ENCODE measurements at regions not wholly inside any gene's neighbourhood (a gene's known extent, or its start where the extent isn't known, plus 50 kb on each side); places are given as distances from the start of the nearest gene placed in this dataset.
A peak's percentile ranks its signal among the peaks of the same experiment; 100 is the strongest.

DNA sequence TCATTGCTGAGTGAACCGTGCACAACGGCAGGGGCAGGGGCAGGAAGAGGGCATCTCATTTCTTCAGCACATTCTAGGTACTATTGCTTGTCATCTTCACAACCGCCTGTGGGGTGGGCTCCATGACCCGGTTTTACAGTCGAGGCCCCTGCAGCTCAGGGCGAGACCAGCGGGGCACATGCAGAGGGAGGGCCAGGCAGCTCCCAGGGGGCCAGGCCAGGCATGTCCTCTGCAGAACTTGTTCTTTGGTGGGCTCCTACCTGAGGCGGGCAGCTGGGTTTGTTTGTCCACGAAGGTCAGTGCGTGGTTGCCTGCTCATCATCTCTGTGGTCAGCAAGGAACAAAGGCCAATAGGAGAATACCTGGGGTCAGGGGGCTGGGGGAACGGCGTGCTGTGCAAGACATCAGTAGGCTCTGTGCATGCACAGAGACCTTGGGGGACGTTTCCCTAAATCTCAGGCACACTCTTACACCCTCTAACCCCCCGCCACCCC, 75.1 kb upstream of the LEP start:
- no peak for DNase-seq (ENCODE audit: low spot score)
- H3K36me3 Mint-ChIP-seq, result no peaks in the 10 kb centered on the region
- no peak for TF ChIP-seq NR1H2 (CRISPR knock-in tag; IDR thresholded peaks at IDR 0.05)
- TF ChIP-seq RELA (CRISPR knock-in tag; IDR thresholded peaks at IDR 0.05; ENCODE audit: borderline replicate concordance), result no peak
- TF ChIP-seq RORB (CRISPR knock-in tag; IDR thresholded peaks at IDR 0.05), result no peak
- TF ChIP-seq HMGA2 (CRISPR knock-in tag; IDR thresholded peaks at IDR 0.05), result no peak
- no peak for TF ChIP-seq FOXJ3 (CRISPR knock-in tag; IDR thresholded peaks at IDR 0.05; ENCODE audit: borderline replicate concordance)
- TF ChIP-seq ZBTB21 (CRISPR knock-in tag; IDR thresholded peaks at IDR 0.05; ENCODE audit: borderline replicate concordance), result no peak
- TF ChIP-seq, protein P1, sequence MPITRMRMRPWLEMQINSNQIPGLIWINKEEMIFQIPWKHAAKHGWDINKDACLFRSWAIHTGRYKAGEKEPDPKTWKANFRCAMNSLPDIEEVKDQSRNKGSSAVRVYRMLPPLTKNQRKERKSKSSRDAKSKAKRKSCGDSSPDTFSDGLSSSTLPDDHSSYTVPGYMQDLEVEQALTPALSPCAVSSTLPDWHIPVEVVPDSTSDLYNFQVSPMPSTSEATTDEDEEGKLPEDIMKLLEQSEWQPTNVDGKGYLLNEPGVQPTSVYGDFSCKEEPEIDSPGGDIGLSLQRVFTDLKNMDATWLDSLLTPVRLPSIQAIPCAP (CRISPR knock-in tag; IDR thresholded peaks at IDR 0.05), result no peak
- TF ChIP-seq ZNF396 (CRISPR knock-in tag; IDR thresholded peaks at IDR 0.05; ENCODE audit: borderline replicate concordance), result no peak
- no peak for TF ChIP-seq JUN (CRISPR knock-in tag; IDR thresholded peaks at IDR 0.05)
- TF ChIP-seq KAT7 (CRISPR knock-in tag; IDR thresholded peaks at IDR 0.05; ENCODE audit: borderline replicate concordance), result no peak
- TF ChIP-seq, protein P2, sequence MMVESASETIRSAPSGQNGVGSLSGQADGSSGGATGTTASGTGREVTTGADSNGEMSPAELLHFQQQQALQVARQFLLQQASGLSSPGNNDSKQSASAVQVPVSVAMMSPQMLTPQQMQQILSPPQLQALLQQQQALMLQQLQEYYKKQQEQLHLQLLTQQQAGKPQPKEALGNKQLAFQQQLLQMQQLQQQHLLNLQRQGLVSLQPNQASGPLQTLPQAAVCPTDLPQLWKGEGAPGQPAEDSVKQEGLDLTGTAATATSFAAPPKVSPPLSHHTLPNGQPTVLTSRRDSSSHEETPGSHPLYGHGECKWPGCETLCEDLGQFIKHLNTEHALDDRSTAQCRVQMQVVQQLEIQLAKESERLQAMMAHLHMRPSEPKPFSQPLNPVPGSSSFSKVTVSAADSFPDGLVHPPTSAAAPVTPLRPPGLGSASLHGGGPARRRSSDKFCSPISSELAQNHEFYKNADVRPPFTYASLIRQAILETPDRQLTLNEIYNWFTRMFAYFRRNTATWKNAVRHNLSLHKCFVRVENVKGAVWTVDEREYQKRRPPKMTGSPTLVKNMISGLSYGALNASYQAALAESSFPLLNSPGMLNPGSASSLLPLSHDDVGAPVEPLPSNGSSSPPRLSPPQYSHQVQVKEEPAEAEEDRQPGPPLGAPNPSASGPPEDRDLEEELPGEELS (CRISPR knock-in tag; IDR thresholded peaks at IDR 0.05), result no peak
- TF ChIP-seq, protein P3, sequence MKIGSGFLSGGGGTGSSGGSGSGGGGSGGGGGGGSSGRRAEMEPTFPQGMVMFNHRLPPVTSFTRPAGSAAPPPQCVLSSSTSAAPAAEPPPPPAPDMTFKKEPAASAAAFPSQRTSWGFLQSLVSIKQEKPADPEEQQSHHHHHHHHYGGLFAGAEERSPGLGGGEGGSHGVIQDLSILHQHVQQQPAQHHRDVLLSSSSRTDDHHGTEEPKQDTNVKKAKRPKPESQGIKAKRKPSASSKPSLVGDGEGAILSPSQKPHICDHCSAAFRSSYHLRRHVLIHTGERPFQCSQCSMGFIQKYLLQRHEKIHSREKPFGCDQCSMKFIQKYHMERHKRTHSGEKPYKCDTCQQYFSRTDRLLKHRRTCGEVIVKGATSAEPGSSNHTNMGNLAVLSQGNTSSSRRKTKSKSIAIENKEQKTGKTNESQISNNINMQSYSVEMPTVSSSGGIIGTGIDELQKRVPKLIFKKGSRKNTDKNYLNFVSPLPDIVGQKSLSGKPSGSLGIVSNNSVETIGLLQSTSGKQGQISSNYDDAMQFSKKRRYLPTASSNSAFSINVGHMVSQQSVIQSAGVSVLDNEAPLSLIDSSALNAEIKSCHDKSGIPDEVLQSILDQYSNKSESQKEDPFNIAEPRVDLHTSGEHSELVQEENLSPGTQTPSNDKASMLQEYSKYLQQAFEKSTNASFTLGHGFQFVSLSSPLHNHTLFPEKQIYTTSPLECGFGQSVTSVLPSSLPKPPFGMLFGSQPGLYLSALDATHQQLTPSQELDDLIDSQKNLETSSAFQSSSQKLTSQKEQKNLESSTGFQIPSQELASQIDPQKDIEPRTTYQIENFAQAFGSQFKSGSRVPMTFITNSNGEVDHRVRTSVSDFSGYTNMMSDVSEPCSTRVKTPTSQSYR (CRISPR knock-in tag; IDR thresholded peaks at IDR 0.05), result no peak
- TF ChIP-seq, protein P4, sequence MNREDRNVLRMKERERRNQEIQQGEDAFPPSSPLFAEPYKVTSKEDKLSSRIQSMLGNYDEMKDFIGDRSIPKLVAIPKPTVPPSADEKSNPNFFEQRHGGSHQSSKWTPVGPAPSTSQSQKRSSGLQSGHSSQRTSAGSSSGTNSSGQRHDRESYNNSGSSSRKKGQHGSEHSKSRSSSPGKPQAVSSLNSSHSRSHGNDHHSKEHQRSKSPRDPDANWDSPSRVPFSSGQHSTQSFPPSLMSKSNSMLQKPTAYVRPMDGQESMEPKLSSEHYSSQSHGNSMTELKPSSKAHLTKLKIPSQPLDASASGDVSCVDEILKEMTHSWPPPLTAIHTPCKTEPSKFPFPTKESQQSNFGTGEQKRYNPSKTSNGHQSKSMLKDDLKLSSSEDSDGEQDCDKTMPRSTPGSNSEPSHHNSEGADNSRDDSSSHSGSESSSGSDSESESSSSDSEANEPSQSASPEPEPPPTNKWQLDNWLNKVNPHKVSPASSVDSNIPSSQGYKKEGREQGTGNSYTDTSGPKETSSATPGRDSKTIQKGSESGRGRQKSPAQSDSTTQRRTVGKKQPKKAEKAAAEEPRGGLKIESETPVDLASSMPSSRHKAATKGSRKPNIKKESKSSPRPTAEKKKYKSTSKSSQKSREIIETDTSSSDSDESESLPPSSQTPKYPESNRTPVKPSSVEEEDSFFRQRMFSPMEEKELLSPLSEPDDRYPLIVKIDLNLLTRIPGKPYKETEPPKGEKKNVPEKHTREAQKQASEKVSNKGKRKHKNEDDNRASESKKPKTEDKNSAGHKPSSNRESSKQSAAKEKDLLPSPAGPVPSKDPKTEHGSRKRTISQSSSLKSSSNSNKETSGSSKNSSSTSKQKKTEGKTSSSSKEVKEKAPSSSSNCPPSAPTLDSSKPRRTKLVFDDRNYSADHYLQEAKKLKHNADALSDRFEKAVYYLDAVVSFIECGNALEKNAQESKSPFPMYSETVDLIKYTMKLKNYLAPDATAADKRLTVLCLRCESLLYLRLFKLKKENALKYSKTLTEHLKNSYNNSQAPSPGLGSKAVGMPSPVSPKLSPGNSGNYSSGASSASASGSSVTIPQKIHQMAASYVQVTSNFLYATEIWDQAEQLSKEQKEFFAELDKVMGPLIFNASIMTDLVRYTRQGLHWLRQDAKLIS (CRISPR knock-in tag; IDR thresholded peaks at IDR 0.05; ENCODE audit: borderline replicate concordance), result no peak
- TF ChIP-seq FOXK1 (CRISPR knock-in tag; IDR thresholded peaks at IDR 0.05), result no peak
- no peak for TF ChIP-seq GABPB1 (CRISPR knock-in tag; IDR thresholded peaks at IDR 0.05)
- CTCF ChIA-PET, result interaction anchor here (0.6 to 10.3 kb wide), 7 partner anchors 27 to 156 kb away, joined by 3 to 112 read pairs (median 4); no protein-coding TSS in a partner anchor
- ATAC-seq, result no peak
- peaks cover 31% of the 10 kb centered on the region for H3K4me1 Mint-ChIP-seq
- H3K27me3 Mint-ChIP-seq (ENCODE audit: low read depth), result peaks cover 91% of the 10 kb centered on the region
- no peak overlapping the region for H3K27ac Mint-ChIP-seq
- no peaks in the 10 kb centered on the region for H3K9me3 Mint-ChIP-seq
- POLR2A ChIA-PET, result no interaction called here
- peak overlapping the region; percentile 78 for H3K4me3 Mint-ChIP-seq

DNA sequence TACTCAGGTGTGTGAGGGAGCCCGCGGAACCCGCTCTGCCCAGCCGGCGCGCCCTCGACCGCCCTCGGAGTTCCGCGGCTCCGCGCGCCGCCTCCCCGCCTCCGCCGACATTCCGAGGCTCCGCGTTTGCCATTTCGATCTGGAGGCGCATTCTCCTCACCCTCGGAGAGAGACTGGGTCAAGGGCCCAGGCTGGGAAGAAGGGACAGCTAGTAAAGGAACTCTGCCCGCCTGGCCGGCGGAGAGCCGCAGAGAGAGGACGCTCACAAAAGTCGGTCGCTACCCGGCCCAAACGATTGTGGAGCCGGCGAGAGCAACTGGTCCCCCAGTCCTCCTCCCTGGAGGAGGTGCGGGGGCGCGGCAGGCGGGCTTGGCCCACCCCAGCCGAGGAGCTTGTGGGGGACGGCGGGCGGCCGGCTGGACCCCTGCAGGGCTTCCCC, 74.5 kb upstream of the LEP start:
- CTCF ChIA-PET, result interaction anchor here (1.2 to 10.3 kb wide), 5 partner anchors 26 to 85 kb away, joined by 3 to 112 read pairs (median 6); no protein-coding TSS in a partner anchor
- peak; percentile 54 for DNase-seq (ENCODE audit: low spot score)
- no peak for TF ChIP-seq FOXK1 (CRISPR knock-in tag; IDR thresholded peaks at IDR 0.05)
- TF ChIP-seq, protein P2 (CRISPR knock-in tag; IDR thresholded peaks at IDR 0.05), result no peak
- no peak for TF ChIP-seq RORB (CRISPR knock-in tag; IDR thresholded peaks at IDR 0.05)
- no peak for TF ChIP-seq GRHL2 (CRISPR knock-in tag; IDR thresholded peaks at IDR 0.05; ENCODE audit: insufficient replicate concordance, severe bottlenecking)
- TF ChIP-seq MXD4 (CRISPR knock-in tag; IDR thresholded peaks at IDR 0.05; ENCODE audit: borderline replicate concordance), result no peak
- TF ChIP-seq, protein P5, sequence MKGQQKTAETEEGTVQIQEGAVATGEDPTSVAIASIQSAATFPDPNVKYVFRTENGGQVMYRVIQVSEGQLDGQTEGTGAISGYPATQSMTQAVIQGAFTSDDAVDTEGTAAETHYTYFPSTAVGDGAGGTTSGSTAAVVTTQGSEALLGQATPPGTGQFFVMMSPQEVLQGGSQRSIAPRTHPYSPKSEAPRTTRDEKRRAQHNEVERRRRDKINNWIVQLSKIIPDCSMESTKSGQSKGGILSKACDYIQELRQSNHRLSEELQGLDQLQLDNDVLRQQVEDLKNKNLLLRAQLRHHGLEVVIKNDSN (CRISPR knock-in tag; IDR thresholded peaks at IDR 0.05), result 0 out of 2 replicates have a peak, but pooled peaks have one; percentile 10
- TF ChIP-seq, protein P6, sequence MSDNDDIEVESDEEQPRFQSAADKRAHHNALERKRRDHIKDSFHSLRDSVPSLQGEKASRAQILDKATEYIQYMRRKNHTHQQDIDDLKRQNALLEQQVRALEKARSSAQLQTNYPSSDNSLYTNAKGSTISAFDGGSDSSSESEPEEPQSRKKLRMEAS (CRISPR knock-in tag; IDR thresholded peaks at IDR 0.05), result 0 out of 2 replicates have a peak, but pooled peaks have one; percentile 32
- TF ChIP-seq, protein P7, sequence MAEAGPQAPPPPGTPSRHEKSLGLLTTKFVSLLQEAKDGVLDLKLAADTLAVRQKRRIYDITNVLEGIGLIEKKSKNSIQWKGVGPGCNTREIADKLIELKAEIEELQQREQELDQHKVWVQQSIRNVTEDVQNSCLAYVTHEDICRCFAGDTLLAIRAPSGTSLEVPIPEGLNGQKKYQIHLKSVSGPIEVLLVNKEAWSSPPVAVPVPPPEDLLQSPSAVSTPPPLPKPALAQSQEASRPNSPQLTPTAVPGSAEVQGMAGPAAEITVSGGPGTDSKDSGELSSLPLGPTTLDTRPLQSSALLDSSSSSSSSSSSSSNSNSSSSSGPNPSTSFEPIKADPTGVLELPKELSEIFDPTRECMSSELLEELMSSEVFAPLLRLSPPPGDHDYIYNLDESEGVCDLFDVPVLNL (CRISPR knock-in tag; IDR thresholded peaks at IDR 0.05; ENCODE audit: borderline replicate concordance, low read depth), result no peak

More for the DNA sequence above, 74.5 kb upstream of the LEP start:
- no peaks in the 10 kb centered on the region for H3K9me3 Mint-ChIP-seq
- peaks cover 31% of the 10 kb centered on the region for H3K4me1 Mint-ChIP-seq
- peaks cover 93% of the 10 kb centered on the region for H3K27me3 Mint-ChIP-seq (ENCODE audit: low read depth)
- H3K36me3 Mint-ChIP-seq, result no peaks in the 10 kb centered on the region
- H3K4me3 Mint-ChIP-seq, result peak overlapping the region; percentile 78
- peak; percentile 5 for ATAC-seq
- POLR2A ChIA-PET, result interaction anchor here (1.0 kb wide), 1 partner anchor 32 kb away, joined by 3 read pairs; no protein-coding TSS in a partner anchor
- H3K27ac Mint-ChIP-seq, result no peak overlapping the region
